ENCODE measurements at regions not wholly inside any gene's neighbourhood (a gene's known extent, or its start where the extent isn't known, plus 50 kb on each side); places are given as distances from the start of the nearest gene placed in this dataset.
"Not testable (repeated sequence)": the region's sequence is repeated elsewhere in the genome, so short reads cannot be mapped to it uniquely, and the experiment has no call there.

GRCh38 chr1:145553795-145554194 lies 54.0 kb upstream of the GPR89A start:
- not testable (repeated sequence) for DNase-seq

- DNase-seq = no peak
These were observed 62.7 kb upstream of the GPR89A start for GRCh38 chr1:145545055-145545454.

DNA sequence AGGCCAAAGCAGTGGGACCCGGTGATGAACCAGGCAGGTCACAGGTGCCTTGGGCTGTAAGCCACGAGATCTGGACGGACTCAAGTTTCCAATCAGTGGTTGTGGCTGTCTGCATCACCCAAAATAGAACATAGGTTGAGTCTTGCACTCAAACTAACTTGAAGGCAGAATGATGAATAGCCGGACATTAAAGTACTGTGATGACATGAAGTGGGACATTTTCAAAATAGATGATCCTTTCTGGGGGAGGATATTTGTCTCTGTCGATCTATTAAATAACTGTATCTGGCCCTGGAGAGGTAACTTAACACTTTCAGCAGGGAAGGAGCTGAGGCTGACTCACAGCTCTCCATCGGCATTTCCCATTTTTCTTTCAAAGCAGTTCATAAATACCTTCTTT lies 66.1 kb upstream of the GPR89A start:
- not testable (repeated sequence) for DNase-seq

DNA sequence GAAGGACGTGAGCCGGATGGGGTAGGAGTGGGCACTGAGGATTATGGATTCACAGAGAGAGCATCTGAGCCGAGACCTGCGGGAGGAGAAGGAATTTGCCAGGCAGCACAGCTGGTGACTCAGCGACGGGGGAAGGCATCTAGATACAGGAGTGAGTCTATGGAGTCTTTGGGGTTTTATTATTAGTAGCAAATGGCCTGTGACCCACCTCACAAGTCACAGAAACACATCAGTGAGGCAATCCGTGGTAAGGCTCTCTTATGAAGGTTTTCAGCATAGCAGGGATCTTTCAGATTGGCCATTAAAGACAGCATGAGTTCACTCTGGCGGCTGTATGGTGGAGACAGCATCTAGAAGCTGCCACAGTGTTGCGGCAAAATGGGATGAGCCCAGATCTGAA lies 66.5 kb upstream of the GPR89A start:
- DNase-seq = not testable (repeated sequence)

GRCh38 chr1:145538118-145538882 lies 69.5 kb upstream of the GPR89A start:
- not testable (repeated sequence) for DNase-seq

DNA sequence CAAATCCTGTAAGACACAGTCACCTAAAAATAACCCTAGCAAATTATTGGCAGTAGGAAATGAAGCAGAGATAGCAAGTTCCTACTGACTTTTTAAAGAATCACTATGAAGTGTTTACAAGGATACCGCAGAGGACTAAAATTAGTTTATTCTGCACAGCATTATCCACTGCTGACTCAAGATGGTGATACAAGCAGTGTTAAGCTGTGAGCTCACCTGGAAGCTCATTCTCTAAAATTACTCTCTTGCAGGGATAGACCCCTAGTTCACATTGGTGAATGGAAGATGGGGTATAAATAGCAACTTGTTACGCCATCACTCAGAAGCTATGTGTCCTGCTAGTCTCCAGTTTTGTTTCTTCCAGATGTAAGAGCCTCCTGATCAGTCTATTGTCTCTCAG lies 70.8 kb upstream of the GPR89A start:
- DNase-seq = not testable (repeated sequence)

DNA sequence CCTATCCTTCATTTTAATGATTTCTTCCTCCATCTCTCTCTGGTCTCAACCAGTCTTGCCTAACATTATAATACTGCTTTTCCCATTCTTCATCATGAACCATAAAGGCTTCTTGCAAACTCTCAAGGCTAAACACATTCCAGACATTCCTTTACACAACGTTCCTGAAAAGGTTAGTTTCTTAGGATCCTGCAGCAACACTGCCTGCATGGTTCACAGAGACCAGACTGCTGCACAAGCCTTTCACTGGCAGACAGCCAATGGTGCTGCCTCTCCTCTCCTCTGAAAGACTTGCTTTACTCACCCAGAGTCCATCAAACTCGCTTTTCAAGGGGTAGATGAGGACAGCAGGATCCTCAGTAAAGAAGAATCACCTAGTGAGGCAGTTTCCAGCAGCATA lies 72.3 kb upstream of the GPR89A start:
- not testable (repeated sequence) for DNase-seq

DNA sequence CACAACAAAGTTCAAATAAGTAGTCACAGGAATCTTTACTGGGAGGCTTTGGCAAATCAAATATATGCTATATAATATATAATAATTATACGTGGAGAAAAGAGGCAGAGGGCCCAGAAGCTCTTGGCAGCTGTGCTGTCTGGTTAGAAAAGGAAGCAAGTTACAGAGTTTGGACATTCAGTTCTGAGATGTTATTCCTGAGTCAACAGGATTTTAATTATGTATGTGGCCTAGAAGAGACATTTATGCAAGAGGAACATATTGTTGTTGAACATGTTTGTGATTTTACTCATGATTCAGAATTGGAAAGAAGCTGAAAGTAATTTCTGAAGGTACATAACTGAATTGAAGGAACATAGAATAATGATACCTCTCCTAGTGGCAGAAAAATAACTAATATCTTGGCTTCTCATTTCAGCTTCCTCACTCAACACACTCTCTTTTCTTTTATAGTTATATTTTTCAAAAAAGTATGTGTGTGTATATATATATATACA lies 79.7 kb upstream of the GPR89A start:
- not testable (repeated sequence) for DNase-seq

- not testable (repeated sequence) for DNase-seq
These were observed 87.6 kb upstream of the GPR89A start for GRCh38 chr1:145520159-145520558.

DNA sequence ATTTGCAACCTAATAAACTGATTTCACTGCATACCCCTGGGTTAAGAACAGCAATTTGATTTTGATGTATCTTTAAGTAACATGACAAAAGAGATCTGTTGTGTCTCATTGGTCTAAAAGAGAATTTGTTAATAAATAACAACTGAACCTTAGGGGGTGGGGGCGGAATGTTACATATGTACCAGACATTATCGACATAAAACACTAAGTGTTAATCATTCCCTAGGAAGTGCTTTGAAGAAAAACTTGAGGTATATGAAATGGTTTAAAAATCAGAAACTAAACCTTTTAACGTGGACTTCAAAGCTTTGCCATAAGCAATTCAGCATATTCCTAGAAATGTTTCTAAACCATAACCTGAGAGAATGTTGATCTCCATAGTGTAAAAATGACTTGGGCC lies 88.5 kb upstream of the GPR89A start:
- DNase-seq = not testable (repeated sequence)

GRCh38 chr1:145513017-145513416 lies 87.6 kb upstream of the NBPF20 start:
- DNase-seq = peak; percentile 20 to 66

GRCh38 chr1:145508053-145508452 lies 82.7 kb upstream of the NBPF20 start:
- DNase-seq = not testable (repeated sequence)

- DNase-seq = not testable (repeated sequence)
These were observed 80.6 kb upstream of the NBPF20 start for GRCh38 chr1:145505663-145506647.

- DNase-seq = not testable (repeated sequence)
These were observed 79.5 kb upstream of the NBPF20 start for GRCh38 chr1:145504834-145505413.

- not testable (repeated sequence) for DNase-seq
These were observed 78.9 kb upstream of the NBPF20 start for GRCh38 chr1:145504310-145504709.

- not testable (repeated sequence) for DNase-seq
These were observed 74.8 kb upstream of the NBPF20 start for GRCh38 chr1:145500251-145500650.

GRCh38 chr1:145495077-145495871 lies 69.9 kb upstream of the NBPF20 start:
- DNase-seq = not testable (repeated sequence)

DNA sequence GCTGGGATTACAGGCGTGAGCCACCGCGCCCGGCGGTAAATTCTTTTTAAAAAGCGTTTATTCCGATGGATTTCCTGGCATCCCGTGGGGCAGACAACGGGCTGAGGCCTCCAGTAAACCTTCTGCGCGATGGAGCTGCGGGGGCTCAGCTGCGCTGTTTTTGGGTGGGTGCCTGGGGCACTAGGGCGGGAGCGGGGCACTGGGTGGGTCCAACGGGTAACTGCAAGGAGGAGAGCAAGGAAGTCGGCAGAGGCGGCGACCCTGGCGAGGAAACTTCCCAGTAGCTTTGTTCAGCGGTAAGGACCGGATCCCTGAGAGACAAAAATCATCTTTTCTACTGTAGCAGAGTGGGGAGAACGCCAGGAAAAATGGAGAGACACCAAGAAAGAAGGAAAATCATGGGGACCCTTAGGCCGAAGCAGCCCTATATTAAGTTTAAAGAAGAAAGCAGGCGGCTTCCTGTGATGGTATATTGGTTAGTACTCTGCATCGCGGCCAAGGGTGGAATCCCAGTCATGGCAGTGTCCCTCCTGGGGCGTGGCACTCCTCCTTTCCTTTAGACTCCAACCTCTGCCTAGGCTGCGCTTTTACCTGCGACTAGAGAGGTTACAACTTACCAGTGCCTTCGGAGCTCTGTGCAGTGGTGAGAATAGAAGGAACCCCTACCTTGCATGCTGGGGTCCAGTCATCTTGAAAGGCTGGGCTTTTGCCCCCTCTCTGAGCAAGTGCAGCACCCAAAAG lies 63.0 kb upstream of the NBPF20 start:
- not testable (repeated sequence) for DNase-seq

DNA sequence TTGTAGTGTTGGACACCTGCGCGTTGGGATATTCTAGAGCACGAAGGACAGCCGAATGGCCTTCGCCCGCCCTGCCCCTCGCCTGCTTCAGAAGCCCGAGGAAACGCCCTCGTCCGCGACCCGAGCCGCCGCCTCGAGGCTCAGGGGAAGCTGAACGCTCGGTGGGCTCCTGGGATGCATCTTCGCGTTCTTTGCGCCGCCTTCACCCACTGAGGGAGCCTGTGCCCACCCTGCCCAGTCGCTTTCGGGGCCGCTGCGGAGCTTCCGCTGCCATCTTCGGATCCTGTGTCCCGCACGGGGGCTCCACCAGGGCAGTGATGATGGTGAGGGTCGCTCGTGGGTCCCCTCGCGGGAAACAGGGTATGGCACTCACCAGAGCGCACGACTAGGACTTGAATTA lies 61.8 kb upstream of the NBPF20 start:
- not testable (repeated sequence) for DNase-seq

DNA sequence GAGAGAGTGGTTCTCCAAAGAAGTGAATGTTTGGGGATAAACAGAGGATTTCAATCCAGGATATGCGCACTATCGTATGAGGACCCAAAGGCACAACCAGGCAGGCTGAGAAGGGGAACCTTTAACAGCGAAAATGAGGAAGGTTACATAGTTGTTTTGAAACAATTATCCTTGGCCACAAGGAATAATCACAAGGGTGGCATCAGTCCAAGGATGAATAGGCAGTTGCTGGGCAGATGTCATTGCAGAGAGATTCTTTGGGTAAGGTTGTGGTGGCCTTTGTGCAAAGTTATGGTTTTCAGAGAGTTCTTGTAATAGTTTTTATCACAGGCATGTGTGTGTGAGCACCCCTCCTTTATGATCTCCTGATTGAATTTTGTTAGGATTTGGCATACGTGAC lies 58.9 kb upstream of the NBPF20 start:
- DNase-seq = not testable (repeated sequence)

DNA sequence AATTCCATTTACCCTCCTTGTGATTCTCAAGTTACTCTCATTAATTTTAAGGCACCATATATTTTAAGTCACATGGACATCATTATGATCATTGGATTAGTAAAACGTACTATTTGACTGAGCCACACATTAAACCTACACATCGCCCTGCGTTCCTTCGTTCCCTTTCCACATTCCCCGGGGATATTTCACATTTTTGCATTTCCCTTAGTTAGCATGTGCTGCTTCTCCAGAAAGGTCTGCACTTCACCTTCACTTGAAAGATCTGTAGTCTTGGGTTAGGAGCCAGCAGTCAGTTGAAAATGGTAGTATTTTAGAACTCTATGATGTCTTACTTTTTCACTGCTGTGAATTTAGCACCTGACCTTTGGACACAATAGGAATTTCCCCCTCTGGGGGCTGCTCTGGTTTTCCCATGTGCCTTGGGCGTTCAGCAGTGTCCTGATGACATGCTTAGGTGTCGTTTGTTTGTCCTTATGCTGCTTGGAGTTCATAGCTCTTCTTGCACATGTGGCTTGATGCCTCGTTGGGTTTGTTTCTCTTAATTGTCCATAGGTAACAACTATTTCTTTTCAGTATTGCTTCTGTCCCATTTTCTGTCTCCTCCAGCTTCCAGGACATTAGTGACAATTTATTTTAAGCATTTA lies 56.9 kb upstream of the NBPF20 start:
- not testable (repeated sequence) for DNase-seq
